HUES48 (cell line): ENCODE measurements at regions not wholly inside any gene's neighbourhood (a gene's known extent, or its start where the extent isn't known, plus 50 kb on each side); places are given as distances from the start of the nearest gene placed in this dataset.
A peak's percentile ranks its signal among the peaks of the same experiment; 100 is the strongest.

Source experiments
- H3K27ac ChIP-seq: one replicate; pipeline ENCODE4 v1.7.0; 2013; ENCODE audit warnings: low read depth, low read length, inconsistent platforms
- H3K27me3 ChIP-seq: 2 replicates; pipeline ENCODE4 v1.6.1; 2013; ENCODE audit warnings: mild to moderate bottlenecking, low read length; ENCODE audit not compliant: control insufficient read depth, insufficient read depth
- H3K36me3 ChIP-seq: 2 replicates; pipeline ENCODE4 v1.6.1; 2013; ENCODE audit warnings: low read length; ENCODE audit not compliant: control insufficient read depth, insufficient read depth
- H3K4me1 ChIP-seq: 2 replicates; pipeline ENCODE4 v1.6.1; 2013; ENCODE audit warnings: mild to moderate bottlenecking, low read length; ENCODE audit not compliant: control insufficient read depth, insufficient read depth
- H3K4me3 ChIP-seq: 2 replicates; pipeline ENCODE4 v1.5.1; 2013; ENCODE audit warnings: mild to moderate bottlenecking, low read depth, low read length
- H3K9ac ChIP-seq: 2 replicates; pipeline ENCODE4 v1.6.1; 2013; ENCODE audit warnings: mild to moderate bottlenecking, low read depth, low read length, moderate library complexity
- H3K9me3 ChIP-seq: 2 replicates; pipeline ENCODE4 v1.6.1; 2013; ENCODE audit warnings: low read length; ENCODE audit not compliant: control insufficient read depth, insufficient read depth

DNA sequence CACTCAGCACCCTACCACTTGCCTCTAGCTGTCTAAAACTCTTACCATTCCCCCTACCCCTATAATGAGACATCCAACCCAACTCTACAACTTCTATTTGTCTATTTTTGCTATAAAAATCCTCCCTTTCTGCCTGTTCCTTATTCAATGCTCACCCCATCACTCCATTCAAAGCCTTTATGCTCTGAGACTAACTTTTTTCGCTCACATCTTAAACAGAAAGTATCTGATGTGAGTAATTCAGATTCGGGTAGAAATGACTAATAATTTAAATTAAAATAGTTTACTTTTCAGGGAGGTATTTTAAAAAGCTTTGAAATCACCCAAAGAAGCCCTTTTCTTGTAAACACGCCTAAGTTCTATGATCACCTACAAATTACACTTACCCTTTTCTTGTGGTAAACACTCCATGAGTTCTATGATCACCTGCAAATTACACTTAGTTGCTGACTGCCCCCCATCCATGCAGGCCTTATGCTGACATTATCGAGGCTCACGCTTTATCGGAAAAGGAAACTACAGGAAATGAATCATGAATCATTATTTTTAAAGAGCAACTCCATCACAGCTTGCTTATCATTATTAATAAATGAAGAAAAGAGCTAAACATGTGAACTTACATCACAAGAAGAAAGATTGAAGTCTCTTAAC is 168.7 kb upstream of the PPP1R2C start:
- Histone ChIP-seq H3K9me3 (no peaks in the 10 kb centered on the region; the same call in none of the 2 replicates), H3K36me3 (no peaks in the 10 kb centered on the region), H3K4me3 (no peak overlapping the region), H3K27me3 (no peaks in the 10 kb centered on the region; the same call in 1 of the 2 replicates), H3K9ac (no peak overlapping the region), H3K4me1 (peaks cover 37% of the 10 kb centered on the region), H3K27ac (no peak overlapping the region)

GRCh38 chrX:42948723-42949657 is 171.0 kb upstream of the PPP1R2C start:
- no peak overlapping the region for H3K9ac ChIP-seq
- H3K4me1 ChIP-seq: peaks cover 37% of the 10 kb centered on the region
- no peaks in the 10 kb centered on the region; the same call in 1 of the 2 replicates for H3K27me3 ChIP-seq
- H3K36me3 ChIP-seq: no peaks in the 10 kb centered on the region
- H3K9me3 ChIP-seq: peaks cover 5% of the 10 kb centered on the region
- H3K4me3 ChIP-seq: no peak overlapping the region
- H3K27ac ChIP-seq: peak overlapping the region; percentile 40

DNA sequence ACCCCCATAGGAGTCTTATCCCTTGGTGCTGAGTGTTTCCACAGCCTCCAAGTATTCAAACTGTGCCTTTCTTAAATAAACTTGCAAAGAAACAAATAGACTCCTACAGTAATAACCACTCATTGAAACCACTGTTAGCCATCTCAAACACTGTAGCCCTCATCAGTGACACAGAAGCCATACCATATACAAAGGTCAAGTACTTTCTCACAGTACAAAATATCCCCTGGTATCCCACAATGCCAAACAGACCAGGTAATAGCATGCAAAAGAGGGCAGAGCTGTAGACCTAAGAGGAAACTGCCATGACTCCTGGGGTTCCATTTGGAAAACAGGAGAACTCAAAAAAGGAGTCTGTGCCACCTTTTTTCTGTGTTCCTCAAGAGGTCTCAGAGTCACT is 173.8 kb upstream of the PPP1R2C start:
- no peak overlapping the region for H3K4me3 ChIP-seq
- peaks cover 5% of the 10 kb centered on the region for H3K9me3 ChIP-seq
- peaks cover 37% of the 10 kb centered on the region for H3K4me1 ChIP-seq
- H3K9ac ChIP-seq: no peak overlapping the region
- H3K27ac ChIP-seq: no peak overlapping the region
- H3K27me3 ChIP-seq: no peaks in the 10 kb centered on the region; the same call in 1 of the 2 replicates
- H3K36me3 ChIP-seq: no peaks in the 10 kb centered on the region

DNA sequence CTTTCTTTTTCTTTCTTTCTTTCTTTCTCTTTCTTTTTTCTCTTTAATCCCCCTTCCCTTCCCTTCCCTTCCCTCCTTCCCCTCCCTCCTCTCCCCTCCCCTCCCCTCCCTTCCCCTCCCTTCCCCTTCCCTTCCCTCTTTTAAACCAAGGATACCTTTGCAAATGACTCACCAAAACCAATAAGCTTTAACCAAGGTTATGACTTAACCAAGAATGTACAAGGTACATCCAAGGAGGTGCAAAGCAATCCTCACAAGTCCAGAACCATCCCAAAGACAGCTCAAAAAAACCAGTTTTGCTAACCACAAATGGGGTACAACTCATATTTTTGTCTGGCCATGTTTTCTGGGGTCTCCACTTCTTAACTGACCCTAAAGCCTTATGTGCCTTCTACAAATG is 174.7 kb upstream of the PPP1R2C start:
- H3K4me3 ChIP-seq: no peak overlapping the region
- H3K9ac ChIP-seq: no peak overlapping the region
- no peak overlapping the region for H3K27ac ChIP-seq
- peaks cover 28% of the 10 kb centered on the region for H3K4me1 ChIP-seq
- no peaks in the 10 kb centered on the region for H3K27me3 ChIP-seq
- peaks cover 5% of the 10 kb centered on the region for H3K9me3 ChIP-seq
- H3K36me3 ChIP-seq: no peaks in the 10 kb centered on the region

DNA sequence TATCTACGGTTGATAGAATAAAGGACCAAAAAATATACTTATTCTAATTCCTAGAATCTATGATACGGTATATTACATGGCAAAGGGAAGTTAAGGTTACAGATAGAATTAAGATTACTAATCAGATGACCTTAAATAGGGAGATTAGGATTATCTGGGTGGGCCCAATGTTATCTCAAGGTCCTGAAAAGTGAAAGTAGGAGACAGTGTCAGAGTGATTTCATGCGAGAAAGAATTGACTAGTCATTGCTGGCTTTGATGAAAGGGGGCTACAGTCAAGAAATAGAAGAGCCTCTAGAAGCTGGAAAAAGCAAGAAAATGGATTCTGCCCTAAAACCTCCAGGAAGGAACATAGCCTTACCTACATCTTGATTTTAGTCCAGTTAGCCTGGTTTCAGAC is 176.9 kb upstream of the PPP1R2C start:
- Histone ChIP-seq H3K4me3 (no peak overlapping the region), H3K9ac (no peak overlapping the region), H3K9me3 (peaks cover 9% of the 10 kb centered on the region), H3K27ac (no peak overlapping the region), H3K27me3 (no peaks in the 10 kb centered on the region), H3K36me3 (no peaks in the 10 kb centered on the region), H3K4me1 (peaks cover 9% of the 10 kb centered on the region; the same call in 1 of the 2 replicates)

- H3K27me3 ChIP-seq: no peaks in the 10 kb centered on the region
- no peak overlapping the region for H3K27ac ChIP-seq
- H3K4me1 ChIP-seq: peaks cover 6% of the 10 kb centered on the region; the same call in 1 of the 2 replicates
- H3K36me3 ChIP-seq: no peaks in the 10 kb centered on the region
- no peak overlapping the region for H3K9ac ChIP-seq
- H3K9me3 ChIP-seq: peaks cover 13% of the 10 kb centered on the region
- no peak overlapping the region for H3K4me3 ChIP-seq
These were observed 177.4 kb upstream of the PPP1R2C start for GRCh38 chrX:42955349-42955748.

DNA sequence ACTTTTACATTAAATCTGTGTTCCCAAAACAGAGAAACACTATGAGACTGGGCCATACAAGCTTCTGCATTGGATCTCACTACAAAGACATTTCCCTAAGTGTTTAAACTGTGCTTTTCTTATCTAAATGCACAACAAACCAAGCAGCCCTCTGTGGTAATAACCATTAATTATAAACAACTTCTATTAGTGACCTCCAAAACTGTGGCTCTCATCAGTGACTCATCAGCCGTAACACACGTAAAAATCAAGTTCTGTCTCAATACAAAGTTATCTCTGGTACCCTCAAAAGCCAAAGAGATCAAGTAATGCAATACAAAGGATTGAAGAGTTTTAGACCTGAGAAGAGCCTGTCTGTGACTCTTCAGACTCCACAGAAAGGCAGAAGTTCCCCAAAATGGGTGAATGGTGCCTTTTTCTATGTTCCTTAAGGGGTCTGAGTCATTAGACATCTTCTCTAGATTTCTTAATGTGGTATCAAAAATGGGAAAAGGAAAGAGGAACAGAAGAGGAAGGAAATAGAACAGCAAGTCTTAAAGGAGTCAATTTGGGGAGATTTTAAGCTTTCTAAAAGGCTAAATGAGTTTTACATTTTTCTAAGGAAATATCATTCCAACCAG is 189.8 kb upstream of the PPP1R2C start:
- 0 out of 2 replicates have a peak, but pooled peaks cover 2% of the 10 kb centered on the region for H3K36me3 ChIP-seq
- peaks cover 36% of the 10 kb centered on the region for H3K9me3 ChIP-seq
- no peak overlapping the region for H3K9ac ChIP-seq
- H3K27me3 ChIP-seq: no peaks in the 10 kb centered on the region
- H3K4me1 ChIP-seq: peaks cover 7% of the 10 kb centered on the region; the same call in 1 of the 2 replicates
- no peak overlapping the region for H3K4me3 ChIP-seq
- H3K27ac ChIP-seq: no peak overlapping the region

DNA sequence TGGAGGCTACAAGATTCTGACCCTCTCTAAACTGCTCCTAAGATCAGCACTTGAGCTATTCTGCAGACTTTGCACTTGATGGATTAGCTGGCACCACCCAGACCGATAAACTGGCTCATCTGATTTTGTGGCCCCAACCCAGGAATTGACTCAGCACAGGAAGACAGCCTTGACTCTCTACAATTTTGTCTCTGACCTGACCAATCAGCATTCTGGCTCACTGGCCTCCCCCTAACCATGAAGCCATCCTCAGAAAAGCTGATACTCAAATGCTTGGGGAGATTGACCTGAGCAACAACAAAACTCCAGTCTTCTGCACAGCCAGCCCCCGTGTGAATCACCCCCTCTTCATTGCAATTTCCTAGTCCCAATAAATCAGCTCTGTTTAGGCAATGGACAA is 195.4 kb upstream of the PPP1R2C start:
- Histone ChIP-seq H3K9ac (no peak overlapping the region), H3K27ac (no peak overlapping the region), H3K4me1 (no peaks in the 10 kb centered on the region), H3K4me3 (no peak overlapping the region), H3K9me3 (peaks cover 74% of the 10 kb centered on the region), H3K36me3 (no peaks in the 10 kb centered on the region), H3K27me3 (no peaks in the 10 kb centered on the region)

DNA sequence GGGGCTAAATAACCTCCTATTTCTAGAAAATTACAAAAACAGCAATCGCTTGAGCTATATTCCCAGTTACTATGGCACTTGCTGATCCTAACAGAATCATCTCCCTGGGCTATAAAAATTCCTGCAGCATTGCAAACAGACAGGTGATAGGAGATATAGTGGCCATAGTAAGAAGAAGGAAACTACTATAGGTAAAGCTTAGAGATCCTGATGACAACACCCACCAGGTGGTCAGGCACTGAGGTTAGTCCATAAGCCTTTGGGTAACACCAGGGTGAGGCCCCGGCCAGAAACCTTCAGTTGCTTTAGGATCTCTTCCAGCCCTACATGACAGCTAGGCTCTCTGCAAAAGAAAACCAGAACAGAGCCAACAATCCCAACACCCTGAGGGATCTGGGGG is 197.9 kb upstream of the PPP1R2C start:
- no peak overlapping the region for H3K27ac ChIP-seq
- no peak overlapping the region for H3K4me3 ChIP-seq
- H3K9me3 ChIP-seq: peaks cover 64% of the 10 kb centered on the region
- H3K4me1 ChIP-seq: 0 out of 2 replicates have a peak, but pooled peaks cover 4% of the 10 kb centered on the region
- H3K9ac ChIP-seq: no peak overlapping the region
- H3K27me3 ChIP-seq: no peaks in the 10 kb centered on the region
- no peaks in the 10 kb centered on the region for H3K36me3 ChIP-seq

DNA sequence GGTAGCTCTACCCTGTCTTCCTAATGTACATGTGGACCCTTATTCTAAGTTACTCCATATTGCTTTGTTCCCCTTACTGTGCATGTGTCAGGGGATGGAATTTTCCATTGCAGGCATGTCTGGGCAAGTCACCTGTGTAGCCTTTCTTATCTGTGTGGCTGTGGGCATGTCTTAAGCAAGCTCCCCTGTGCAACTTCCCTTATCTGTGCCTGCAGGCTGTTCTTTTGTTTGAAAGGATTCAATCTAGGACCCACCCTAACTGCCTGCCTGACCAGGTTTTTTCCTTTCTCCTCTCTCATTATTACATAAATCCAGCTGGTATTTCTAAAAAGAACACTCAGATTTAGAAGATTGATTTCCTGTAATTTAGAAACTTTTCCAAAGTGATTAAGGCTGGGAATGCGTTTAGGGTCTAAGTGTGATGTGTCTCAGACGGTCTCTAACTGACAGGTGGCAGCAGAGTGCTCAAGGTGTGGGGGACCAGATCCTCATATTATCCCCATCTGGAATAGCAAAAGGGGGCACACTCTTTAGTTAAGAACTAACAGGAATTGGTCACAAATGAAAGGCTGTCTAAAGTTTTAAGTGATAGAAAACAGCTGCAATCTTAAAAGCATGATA is 198.9 kb upstream of the PPP1R2C start:
- H3K36me3 ChIP-seq: no peaks in the 10 kb centered on the region
- no peak overlapping the region for H3K27ac ChIP-seq
- H3K9ac ChIP-seq: no peak overlapping the region
- H3K9me3 ChIP-seq: peaks cover 55% of the 10 kb centered on the region
- no peak overlapping the region for H3K4me3 ChIP-seq
- no peaks in the 10 kb centered on the region for H3K27me3 ChIP-seq
- 0 out of 2 replicates have a peak, but pooled peaks cover 4% of the 10 kb centered on the region for H3K4me1 ChIP-seq
